H1 (cell line): ENCODE measurements at regions not wholly inside any gene's neighbourhood (a gene's known extent, or its start where the extent isn't known, plus 50 kb on each side); places are given as distances from the start of the nearest gene placed in this dataset.

ENCODE experiments used
- EZH2 ChIP-seq: fragments of 200-600 bp; sonication (generic); IDR thresholded peaks from 2 replicates; pipeline ENCODE4 v1.7.1; 2012; ENCODE audit warnings: low read depth, mild to moderate bottlenecking, moderate library complexity, low read length, inconsistent platforms; ENCODE audit not compliant: severe bottlenecking
- KDM4A ChIP-seq: IDR thresholded peaks from one replicate; pipeline ENCODE4 v1.7.1; 2012; ENCODE audit warnings: low read depth, mild to moderate bottlenecking, moderate library complexity, low read length, inconsistent platforms; ENCODE audit not compliant: severe bottlenecking
- TCF12 ChIP-seq: IDR thresholded peaks from 2 replicates; pipeline ENCODE4 v1.6.1; 2011; ENCODE audit warnings: low read depth, mild to moderate bottlenecking, low read length
- TF ChIP-seq, protein P1 (sequence below): fragments of 300-600 bp; sonication (generic); IDR thresholded peaks from 2 replicates; pipeline ENCODE4 v1.7.1; 2012; ENCODE audit warnings: low read length, moderate library complexity, mild to moderate bottlenecking, inconsistent platforms; ENCODE audit not compliant: insufficient replicate concordance
- TF ChIP-seq, protein P2 (sequence below): IDR thresholded peaks from 2 replicates; pipeline ENCODE4 v1.6.1; 2012; ENCODE audit warnings: low read length, inconsistent platforms

DNA sequence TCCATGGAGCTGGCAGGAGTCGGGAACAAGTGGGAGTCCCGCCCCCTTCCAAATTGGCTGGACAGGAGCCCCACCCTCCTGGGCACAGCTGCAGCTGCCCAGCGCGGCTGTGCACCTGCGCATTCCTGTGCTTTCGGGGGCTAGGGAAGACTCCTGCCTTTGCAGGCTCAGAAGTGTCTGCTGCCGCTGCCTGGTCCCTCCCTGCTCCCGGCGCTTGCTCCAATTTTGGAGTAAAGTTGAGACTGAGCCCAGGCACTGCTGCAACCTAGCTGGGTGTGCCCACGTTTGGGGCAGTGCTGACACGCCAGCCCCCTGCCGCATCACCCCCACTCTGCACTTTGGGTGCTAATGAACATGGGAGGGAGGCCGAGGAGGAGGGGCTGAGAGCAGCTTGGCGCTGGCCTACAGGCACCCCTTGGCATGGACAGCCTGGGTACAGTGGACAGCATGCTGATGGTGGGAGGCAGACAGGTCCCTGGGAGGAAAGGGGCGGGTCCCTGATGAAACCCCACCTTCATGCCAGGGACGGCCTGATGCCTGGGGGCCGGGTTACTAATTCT is 399.2 kb upstream of the CNTN4 start (continued):
- TF ChIP-seq, protein P1, sequence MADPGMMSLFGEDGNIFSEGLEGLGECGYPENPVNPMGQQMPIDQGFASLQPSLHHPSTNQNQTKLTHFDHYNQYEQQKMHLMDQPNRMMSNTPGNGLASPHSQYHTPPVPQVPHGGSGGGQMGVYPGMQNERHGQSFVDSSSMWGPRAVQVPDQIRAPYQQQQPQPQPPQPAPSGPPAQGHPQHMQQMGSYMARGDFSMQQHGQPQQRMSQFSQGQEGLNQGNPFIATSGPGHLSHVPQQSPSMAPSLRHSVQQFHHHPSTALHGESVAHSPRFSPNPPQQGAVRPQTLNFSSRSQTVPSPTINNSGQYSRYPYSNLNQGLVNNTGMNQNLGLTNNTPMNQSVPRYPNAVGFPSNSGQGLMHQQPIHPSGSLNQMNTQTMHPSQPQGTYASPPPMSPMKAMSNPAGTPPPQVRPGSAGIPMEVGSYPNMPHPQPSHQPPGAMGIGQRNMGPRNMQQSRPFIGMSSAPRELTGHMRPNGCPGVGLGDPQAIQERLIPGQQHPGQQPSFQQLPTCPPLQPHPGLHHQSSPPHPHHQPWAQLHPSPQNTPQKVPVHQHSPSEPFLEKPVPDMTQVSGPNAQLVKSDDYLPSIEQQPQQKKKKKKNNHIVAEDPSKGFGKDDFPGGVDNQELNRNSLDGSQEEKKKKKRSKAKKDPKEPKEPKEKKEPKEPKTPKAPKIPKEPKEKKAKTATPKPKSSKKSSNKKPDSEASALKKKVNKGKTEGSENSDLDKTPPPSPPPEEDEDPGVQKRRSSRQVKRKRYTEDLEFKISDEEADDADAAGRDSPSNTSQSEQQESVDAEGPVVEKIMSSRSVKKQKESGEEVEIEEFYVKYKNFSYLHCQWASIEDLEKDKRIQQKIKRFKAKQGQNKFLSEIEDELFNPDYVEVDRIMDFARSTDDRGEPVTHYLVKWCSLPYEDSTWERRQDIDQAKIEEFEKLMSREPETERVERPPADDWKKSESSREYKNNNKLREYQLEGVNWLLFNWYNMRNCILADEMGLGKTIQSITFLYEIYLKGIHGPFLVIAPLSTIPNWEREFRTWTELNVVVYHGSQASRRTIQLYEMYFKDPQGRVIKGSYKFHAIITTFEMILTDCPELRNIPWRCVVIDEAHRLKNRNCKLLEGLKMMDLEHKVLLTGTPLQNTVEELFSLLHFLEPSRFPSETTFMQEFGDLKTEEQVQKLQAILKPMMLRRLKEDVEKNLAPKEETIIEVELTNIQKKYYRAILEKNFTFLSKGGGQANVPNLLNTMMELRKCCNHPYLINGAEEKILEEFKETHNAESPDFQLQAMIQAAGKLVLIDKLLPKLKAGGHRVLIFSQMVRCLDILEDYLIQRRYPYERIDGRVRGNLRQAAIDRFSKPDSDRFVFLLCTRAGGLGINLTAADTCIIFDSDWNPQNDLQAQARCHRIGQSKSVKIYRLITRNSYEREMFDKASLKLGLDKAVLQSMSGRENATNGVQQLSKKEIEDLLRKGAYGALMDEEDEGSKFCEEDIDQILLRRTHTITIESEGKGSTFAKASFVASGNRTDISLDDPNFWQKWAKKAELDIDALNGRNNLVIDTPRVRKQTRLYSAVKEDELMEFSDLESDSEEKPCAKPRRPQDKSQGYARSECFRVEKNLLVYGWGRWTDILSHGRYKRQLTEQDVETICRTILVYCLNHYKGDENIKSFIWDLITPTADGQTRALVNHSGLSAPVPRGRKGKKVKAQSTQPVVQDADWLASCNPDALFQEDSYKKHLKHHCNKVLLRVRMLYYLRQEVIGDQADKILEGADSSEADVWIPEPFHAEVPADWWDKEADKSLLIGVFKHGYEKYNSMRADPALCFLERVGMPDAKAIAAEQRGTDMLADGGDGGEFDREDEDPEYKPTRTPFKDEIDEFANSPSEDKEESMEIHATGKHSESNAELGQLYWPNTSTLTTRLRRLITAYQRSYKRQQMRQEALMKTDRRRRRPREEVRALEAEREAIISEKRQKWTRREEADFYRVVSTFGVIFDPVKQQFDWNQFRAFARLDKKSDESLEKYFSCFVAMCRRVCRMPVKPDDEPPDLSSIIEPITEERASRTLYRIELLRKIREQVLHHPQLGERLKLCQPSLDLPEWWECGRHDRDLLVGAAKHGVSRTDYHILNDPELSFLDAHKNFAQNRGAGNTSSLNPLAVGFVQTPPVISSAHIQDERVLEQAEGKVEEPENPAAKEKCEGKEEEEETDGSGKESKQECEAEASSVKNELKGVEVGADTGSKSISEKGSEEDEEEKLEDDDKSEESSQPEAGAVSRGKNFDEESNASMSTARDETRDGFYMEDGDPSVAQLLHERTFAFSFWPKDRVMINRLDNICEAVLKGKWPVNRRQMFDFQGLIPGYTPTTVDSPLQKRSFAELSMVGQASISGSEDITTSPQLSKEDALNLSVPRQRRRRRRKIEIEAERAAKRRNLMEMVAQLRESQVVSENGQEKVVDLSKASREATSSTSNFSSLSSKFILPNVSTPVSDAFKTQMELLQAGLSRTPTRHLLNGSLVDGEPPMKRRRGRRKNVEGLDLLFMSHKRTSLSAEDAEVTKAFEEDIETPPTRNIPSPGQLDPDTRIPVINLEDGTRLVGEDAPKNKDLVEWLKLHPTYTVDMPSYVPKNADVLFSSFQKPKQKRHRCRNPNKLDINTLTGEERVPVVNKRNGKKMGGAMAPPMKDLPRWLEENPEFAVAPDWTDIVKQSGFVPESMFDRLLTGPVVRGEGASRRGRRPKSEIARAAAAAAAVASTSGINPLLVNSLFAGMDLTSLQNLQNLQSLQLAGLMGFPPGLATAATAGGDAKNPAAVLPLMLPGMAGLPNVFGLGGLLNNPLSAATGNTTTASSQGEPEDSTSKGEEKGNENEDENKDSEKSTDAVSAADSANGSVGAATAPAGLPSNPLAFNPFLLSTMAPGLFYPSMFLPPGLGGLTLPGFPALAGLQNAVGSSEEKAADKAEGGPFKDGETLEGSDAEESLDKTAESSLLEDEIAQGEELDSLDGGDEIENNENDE: no peak
- TF ChIP-seq TCF12 (no peak), EZH2 (no peak), KDM4A (no peak)
- TF ChIP-seq, protein P2, sequence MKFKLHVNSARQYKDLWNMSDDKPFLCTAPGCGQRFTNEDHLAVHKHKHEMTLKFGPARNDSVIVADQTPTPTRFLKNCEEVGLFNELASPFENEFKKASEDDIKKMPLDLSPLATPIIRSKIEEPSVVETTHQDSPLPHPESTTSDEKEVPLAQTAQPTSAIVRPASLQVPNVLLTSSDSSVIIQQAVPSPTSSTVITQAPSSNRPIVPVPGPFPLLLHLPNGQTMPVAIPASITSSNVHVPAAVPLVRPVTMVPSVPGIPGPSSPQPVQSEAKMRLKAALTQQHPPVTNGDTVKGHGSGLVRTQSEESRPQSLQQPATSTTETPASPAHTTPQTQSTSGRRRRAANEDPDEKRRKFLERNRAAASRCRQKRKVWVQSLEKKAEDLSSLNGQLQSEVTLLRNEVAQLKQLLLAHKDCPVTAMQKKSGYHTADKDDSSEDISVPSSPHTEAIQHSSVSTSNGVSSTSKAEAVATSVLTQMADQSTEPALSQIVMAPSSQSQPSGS: no peak
